ENCODE measurements at regions not wholly inside any gene's neighbourhood (a gene's known extent, or its start where the extent isn't known, plus 50 kb on each side); places are given as distances from the start of the nearest gene placed in this dataset.

GRCh38 chr13:20337884-20338551 is 105.9 kb upstream of the GJB6 start:
- H3K27me3 ChIP-seq (ENCODE audit: control insufficient read depth, insufficient read depth, low read length), result peaks cover 24% of the 10 kb centered on the region
- ATAC-seq (ENCODE audit: low read depth), result no peak
- dilution Hi-C loops (cut with HindIII; ENCODE audit: low sequenced_read_pairs, unreplicated experiment) (no loop called here), intact Hi-C loops (cut with micrococcal nuclease) (no loop called here), in situ Hi-C loops (cut with MboI; ENCODE audit: low sequenced_read_pairs) (no loop called here)
- ChIA-PET CTCF (no interaction called here), POLR2A (ENCODE audit: unreplicated experiment) (no interaction called here)
- H3K79me1 ChIP-seq (ENCODE audit: low read depth in 1 of 2, low read length in 2 of 2), result no peaks in the 10 kb centered on the region
- H3K18ac ChIP-seq (ENCODE audit: low read depth, low read length), result no peak overlapping the region
- H4K5ac ChIP-seq (ENCODE audit: low read depth, low read length), result no peak overlapping the region
- no peak overlapping the region for H3K27ac ChIP-seq (ENCODE audit: insufficient read depth, low read length)
- DNase-seq, result no peak
- H3K14ac ChIP-seq (replicated peaks; ENCODE audit: low read depth, low read length), result no peak overlapping the region
- H2AK9ac ChIP-seq (replicated peaks; ENCODE audit: low read depth, low read length, poor library complexity), result no peak overlapping the region
- H2AFZ ChIP-seq (replicated peaks; ENCODE audit: low read length, poor library complexity), result no peak overlapping the region
- H4K8ac ChIP-seq (ENCODE audit: low read depth in 2 of 2, low read length in 2 of 2), result no peak overlapping the region
- H2BK20ac ChIP-seq (ENCODE audit: low read depth, low read length), result no peak overlapping the region
- H3K36me3 ChIP-seq (ENCODE audit: control insufficient read depth, insufficient read depth, low read length), result no peaks in the 10 kb centered on the region
- H3K4me1 ChIP-seq (ENCODE audit: control insufficient read depth, insufficient read depth, low read length), result 0 out of 2 replicates have a peak, but pooled peaks cover 2% of the 10 kb centered on the region
- no peak overlapping the region for H2BK15ac ChIP-seq (ENCODE audit: low read depth, low read length)
- BruUV-seq (replicated peaks), result no TSS peak
- no peak overlapping the region for H2AK5ac ChIP-seq (ENCODE audit: low read depth, low read length)
- H3K9me3 ChIP-seq (ENCODE audit: control insufficient read depth, insufficient read depth, low read length), result no peaks in the 10 kb centered on the region
- no peak overlapping the region for H3K9ac ChIP-seq (ENCODE audit: low read depth, low read length)
- H3K4ac ChIP-seq (ENCODE audit: low read depth, low read length), result no peak overlapping the region
- H3K23ac ChIP-seq (ENCODE audit: low read depth, low read length), result no peak overlapping the region
- H3K4me2 ChIP-seq (ENCODE audit: low read depth, low read length), result no peak overlapping the region
- no peak overlapping the region for H3K56ac ChIP-seq (ENCODE audit: extremely low read depth, insufficient read depth, low read length)
- H3K9me1 ChIP-seq (ENCODE audit: insufficient read depth, low read length), result peaks cover 4% of the 10 kb centered on the region; the same call in 1 of the 2 replicates
- TF ChIP-seq, protein P1, sequence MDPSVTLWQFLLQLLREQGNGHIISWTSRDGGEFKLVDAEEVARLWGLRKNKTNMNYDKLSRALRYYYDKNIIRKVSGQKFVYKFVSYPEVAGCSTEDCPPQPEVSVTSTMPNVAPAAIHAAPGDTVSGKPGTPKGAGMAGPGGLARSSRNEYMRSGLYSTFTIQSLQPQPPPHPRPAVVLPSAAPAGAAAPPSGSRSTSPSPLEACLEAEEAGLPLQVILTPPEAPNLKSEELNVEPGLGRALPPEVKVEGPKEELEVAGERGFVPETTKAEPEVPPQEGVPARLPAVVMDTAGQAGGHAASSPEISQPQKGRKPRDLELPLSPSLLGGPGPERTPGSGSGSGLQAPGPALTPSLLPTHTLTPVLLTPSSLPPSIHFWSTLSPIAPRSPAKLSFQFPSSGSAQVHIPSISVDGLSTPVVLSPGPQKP (IDR thresholded peaks at IDR 0.05; ENCODE audit: borderline replicate concordance, low read depth, low read length), result no peak
- TF ChIP-seq POLR2A (IDR thresholded peaks at IDR 0.05; ENCODE audit: low read depth, low read length) (no peak), MXI1 (IDR thresholded peaks at IDR 0.05; ENCODE audit: borderline replicate concordance, low read depth, low read length) (no peak), NFE2L2 (IDR thresholded peaks at IDR 0.05; ENCODE audit: low read depth, low read length) (no peak)
- no peaks in the 10 kb centered on the region for H4K20me1 ChIP-seq (ENCODE audit: insufficient read depth, low read length)
- H4K91ac ChIP-seq (ENCODE audit: insufficient read depth, low read depth, low read length), result no peak overlapping the region
- no peak overlapping the region for H2BK5ac ChIP-seq (ENCODE audit: low read depth, low read length, poor library complexity, severe bottlenecking)
- no CpG with 5 or more reads among the region's 5 CpGs for WGBS, 2 experiments (ENCODE audit: extremely low coverage in 2 of 2, insufficient read length in 1 of 2)
- H2BK120ac ChIP-seq (ENCODE audit: low read depth, low read length), result no peak overlapping the region
- no peak overlapping the region for H3K4me3 ChIP-seq (ENCODE audit: insufficient read depth, low read depth, low read length)
